ENCODE measurements at regions not wholly inside any gene's neighbourhood (a gene's known extent, or its start where the extent isn't known, plus 50 kb on each side); places are given as distances from the start of the nearest gene placed in this dataset.
"Not testable (repeated sequence)": the region's sequence is repeated elsewhere in the genome, so short reads cannot be mapped to it uniquely, and the experiment has no call there.

DNA sequence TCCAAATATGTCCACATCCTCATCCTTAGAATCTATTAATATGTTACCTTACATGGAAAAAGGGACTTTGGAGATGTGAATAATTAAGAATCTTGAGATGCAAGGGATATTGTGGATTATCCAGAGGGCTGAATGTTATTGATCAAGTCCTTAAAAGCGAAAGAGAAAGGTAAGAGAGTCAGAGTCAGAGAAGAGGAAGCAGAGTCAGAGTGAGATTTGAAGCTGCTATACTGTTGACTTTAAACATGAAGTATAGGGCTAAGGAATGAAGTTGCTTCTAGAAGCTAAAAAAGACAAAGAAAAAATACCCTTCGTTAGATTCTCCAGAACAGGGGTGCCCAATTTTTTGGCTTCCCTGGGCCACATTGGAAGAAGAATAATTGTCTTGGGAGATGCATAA, 627.2 kb upstream of the SLITRK6 start:
- no peak for FAIRE-seq

DNA sequence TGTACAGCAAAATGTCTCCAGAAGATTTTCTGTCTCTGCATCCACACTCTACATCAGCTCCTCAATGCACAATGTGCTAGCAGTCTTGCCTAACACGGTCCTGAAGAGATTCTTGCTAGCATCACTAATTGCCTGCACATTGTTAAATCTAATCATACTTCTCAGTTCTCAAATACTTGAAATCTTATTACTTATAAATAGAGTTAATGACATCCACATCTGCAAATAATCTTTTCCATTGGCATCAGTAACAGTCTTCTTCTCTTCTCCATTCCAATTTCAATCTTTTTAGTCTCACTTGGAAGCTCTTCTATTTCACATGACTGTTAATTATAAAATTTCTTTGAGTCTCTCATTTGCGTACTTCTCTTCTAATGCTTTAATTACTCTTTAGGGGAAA, 630.5 kb upstream of the SLITRK6 start:
- FAIRE-seq: no peak

GRCh38 chr13:86438034-86438433, 638.8 kb upstream of the SLITRK6 start:
- no peak for FAIRE-seq

DNA sequence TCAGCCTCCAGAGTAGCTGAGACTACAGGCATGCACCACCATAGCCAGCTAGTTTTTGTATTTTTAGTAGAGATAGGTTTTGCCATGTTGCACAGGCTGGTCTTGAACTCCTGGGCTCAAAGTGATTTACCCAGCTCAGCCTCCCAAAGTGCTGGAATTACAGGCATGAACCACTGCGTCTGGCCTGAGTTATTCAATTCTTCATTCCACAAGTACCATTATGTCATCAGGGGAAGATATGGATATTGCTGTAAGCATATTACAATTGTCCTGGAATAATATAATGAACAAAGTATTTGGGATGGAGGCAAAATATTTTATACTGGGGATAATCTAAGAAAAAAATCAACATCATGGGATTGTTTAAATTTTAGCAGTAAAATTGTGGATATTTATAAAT, 646.0 kb upstream of the SLITRK6 start:
- FAIRE-seq: no peak

- FAIRE-seq: no peak
Observed at GRCh38 chr13:86445672-86446071, 646.5 kb upstream of the SLITRK6 start.

DNA sequence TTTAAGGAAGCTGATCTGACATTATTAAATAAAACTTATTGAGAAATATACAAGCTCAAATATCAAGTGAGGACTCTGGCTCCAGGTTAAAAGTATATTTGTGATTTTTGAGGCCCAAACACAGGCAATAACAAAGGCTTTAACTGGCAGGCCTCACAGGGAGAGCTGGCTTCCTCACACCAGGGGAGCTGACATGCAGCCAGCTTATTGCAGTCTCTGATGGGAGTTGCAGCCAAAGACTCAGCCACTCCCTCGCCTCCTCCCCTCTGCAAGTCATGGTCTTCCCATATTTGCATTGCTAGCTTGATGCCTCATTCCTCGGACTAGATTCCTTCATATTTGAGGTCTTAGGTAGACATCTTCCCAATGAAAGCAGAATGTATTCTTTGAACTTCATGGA, 647.1 kb upstream of the SLITRK6 start:
- FAIRE-seq: no peak

DNA sequence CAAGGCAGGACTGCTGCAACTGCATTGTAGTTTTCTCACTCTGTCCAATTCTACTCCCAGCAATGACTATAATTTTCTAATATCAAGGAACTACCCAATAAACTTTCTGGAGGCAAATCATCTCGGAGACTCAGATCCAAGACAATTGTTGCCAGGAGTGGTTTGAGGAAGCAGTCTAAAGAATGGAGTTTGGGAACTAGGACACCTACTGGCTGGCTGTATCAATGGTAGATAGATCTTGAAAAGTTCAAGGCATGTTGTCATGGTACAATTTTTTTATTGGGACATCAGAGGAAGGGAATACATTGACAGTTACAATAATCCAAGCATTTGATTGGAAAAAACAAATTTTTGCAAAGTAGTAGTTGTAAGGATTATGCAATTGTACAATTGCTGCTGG, 648.3 kb upstream of the SLITRK6 start:
- no peak for FAIRE-seq

DNA sequence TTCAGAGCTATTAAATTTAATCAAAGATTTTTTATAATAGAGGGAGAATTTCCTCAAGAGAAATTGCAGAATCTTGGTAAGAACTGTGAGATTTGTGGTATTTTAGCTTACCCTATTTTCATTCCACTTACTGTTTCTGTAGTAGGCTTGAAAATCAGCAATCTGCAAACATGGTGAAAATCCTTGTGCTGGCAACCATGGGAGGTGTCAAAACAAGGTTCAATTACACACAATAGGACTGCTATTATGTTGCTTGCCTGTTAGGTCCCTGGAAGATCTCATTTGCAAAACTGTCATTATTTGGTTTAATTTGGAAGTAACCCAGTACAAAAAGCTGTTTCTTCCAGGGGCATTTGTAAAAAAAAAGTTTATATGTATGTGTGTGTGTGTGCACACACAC, 662.8 kb upstream of the SLITRK6 start:
- FAIRE-seq: no peak

GRCh38 chr13:86464193-86464592, 665.0 kb upstream of the SLITRK6 start:
- no peak for FAIRE-seq

GRCh38 chr13:86474971-86475370, 675.8 kb upstream of the SLITRK6 start:
- FAIRE-seq: no peak

- FAIRE-seq: no peak
Observed at GRCh38 chr13:86476656-86477055, 677.4 kb upstream of the SLITRK6 start.

- no peak for FAIRE-seq
Observed at GRCh38 chr13:86486582-86486981, 687.4 kb upstream of the SLITRK6 start.

GRCh38 chr13:86491121-86491520, 691.9 kb upstream of the SLITRK6 start:
- FAIRE-seq: no peak

DNA sequence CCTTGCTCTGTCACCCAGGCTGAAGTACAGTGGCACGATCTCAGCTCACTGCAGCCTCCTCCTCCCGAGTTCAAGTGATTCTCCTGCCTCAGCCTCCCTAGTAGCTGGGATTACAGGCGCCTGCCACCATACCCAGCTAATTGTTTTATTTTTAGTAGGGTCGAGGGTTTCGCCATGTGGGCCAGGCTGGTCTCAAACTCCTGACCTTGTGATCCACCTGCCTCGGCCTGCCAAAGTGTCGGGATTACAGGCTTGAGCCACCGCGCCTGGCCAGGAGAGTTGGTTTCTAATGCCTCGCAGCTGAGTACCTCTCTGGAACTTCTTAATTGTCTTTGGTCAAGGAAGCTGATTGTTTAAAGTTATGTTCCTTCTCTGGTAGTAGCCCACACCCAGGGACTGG, 702.7 kb upstream of the SLITRK6 start:
- FAIRE-seq: not testable (repeated sequence)

DNA sequence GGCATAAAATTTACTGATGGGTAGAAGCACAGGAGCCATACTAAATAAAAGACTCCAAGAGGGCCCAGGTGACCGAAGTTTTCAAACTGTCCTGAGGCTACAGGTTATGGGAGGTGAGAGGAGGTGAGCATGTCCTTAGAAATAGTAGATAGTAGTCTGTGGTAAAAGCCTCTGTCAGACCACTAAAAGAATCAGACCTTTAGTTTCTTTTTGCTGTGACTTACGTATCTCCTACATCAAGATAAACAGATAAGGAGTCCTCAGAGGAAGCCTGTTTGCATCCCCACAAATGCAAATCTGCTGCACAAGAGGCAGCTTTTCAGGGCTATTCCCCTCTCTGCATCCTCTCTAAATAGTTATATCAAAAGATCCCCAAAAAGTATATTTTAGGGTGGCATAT, 711.6 kb upstream of the SLITRK6 start:
- FAIRE-seq: no peak

DNA sequence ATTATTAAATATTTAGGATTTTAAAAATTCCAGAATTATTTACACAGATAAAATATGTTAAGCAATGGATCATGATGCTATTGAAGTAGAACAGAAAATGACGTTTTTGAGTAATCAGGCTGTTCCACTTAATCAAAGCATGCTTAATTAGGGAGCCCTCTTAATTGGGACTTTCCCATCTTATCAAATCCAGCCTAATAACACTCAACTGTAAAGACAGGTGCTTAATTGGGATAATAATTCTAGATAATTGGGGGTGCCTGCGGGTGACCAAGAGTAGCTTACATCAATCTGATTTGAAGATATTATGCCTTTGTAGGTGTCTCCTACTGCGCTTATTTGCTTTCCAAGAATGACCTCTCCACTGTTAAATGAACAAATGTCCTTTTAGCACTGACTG, 742.2 kb upstream of the SLITRK6 start:
- FAIRE-seq: no peak

DNA sequence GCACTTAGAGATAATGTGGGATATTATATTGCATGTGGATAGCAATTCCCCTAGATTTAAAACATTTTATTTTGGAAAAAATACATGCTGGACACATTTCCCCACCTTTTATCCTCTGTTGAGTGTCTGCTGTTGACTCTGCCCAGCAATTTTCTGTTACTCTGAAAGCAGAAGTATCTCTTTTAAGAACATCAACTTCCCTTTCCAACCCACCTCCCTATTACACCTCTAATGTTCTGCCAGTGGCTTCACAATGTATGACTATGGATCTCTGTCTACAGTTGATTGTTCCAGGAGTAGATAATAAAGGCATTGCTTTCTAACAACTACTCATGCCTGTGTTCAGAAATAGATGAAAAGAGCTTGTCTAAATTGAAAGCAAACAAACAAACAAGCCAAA, 754.8 kb upstream of the SLITRK6 start:
- no peak for FAIRE-seq

GRCh38 chr13:86559901-86560300, 760.7 kb upstream of the SLITRK6 start:
- no peak for FAIRE-seq

GRCh38 chr13:86562866-86563265, 763.6 kb upstream of the SLITRK6 start:
- no peak for FAIRE-seq

DNA sequence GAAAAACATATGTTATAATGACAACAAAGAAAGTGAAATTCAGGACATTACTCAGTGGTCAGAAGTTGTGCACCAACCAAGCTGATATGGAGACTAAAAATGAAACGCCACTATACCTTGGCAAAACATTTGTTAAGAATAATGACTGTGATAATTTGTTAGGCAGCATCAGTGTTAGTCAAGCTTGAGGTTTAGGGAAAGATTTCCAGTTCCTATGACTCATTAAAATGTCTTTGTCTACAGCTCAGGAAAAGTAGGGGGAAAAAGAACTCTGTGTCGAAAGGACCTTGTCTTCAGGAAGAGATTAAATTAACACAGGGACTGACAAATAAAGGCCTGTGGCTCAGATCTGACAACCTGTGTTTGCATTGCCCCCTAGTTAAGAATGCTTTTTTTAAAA, 764.1 kb upstream of the SLITRK6 start:
- FAIRE-seq: no peak

DNA sequence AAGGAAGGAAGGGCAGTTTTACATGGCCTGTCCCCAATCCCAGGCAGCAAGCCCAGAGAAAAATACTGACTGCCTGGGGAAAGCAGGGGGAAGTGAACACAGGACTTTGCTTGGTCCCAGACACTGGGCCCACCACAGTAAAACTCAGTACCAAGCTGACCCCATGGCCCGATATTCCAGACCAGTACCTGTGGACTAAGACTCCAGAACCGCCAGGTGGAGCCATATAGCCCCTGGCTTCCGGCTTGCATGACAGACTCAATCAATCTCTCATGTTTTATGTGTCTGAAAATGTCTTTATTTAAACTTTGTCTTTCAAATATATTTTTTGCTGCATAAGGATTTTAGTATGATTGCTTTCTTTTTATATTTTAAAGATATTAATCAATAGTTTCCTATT, 767.9 kb upstream of the SLITRK6 start:
- no peak for FAIRE-seq

DNA sequence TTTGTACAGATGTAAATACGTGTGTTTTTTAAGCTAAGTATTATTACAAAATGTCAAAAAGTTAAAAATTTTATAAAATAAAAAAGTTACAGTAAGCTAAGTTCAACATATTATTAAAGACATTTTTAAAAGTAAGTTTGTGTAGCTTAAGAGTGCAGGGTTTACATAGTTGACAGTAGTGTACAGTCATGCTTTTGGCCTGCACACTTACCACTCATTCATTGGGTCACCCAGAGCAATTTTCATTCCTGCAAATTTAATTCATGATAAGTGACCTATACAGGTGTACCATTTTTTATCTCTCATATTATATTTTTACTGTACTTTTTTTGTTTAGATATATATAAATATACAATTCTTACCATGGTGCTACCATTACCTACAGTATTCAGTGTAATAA, 769.9 kb upstream of the SLITRK6 start:
- peak; percentile 61 for FAIRE-seq

DNA sequence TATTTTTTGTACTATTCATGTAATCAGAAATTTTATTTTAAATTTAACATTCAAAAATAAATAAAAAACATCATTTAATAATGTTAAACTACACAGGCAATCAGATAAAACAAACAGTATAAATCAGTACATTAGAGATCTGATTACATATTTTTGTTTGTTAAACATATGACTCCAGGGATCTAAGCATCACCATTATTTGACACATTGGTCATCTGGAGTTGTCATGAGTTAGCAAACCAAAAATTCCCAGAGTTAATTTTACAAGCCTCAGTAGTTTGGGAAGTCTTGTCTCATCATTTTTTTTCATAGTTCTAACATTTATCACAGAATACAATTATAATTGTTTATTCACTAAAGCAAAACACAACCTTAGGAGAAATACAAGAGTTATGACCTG, 770.8 kb upstream of the SLITRK6 start:
- no peak for FAIRE-seq

DNA sequence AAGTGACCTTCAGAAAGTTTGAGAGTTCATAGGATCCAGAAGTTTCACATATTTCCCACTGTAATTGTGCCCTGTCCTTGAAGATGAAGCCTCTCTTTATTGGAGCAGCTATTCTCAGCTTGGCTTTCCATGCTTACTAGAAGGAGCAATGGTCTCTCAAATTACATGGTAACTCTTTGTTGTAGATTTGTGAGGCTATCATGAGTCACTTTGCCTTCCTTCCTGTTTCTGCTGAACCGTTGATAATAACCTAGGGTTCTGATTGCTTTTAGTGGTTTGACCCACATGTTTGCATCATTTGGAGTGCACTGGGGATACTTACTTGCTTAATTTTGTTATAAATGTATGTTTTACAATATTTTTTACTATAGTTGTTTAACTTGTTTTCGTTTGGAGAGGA, 772.9 kb upstream of the SLITRK6 start:
- no peak for FAIRE-seq

- FAIRE-seq: no peak
Observed at GRCh38 chr13:86579662-86580061, 780.4 kb upstream of the SLITRK6 start.

- no peak for FAIRE-seq
Observed at GRCh38 chr13:86581706-86582105, 782.5 kb upstream of the SLITRK6 start.
